K562 (cell line): ENCODE measurements at regions not wholly inside any gene's neighbourhood (a gene's known extent, or its start where the extent isn't known, plus 50 kb on each side); places are given as distances from the start of the nearest gene placed in this dataset.

Experiments used
- CTBP1 ChIP-seq: fragments of 450-650 bp; IDR thresholded peaks from 2 replicates; pipeline ENCODE4 v1.6.1; 2016; ENCODE audit warnings: borderline replicate concordance
- DDX20 ChIP-seq: fragments of 450-650 bp; IDR thresholded peaks from 2 replicates; pipeline ENCODE4 v1.6.1; 2016; ENCODE audit warnings: missing genetic modification characterization, low read depth, mild to moderate bottlenecking, missing compliant biosample characterization, moderate library complexity
- DEAF1 ChIP-seq: fragments of 450-650 bp; formaldehyde crosslinking; IDR thresholded peaks from 2 replicates; pipeline ENCODE4 v1.4.0; 2020; ENCODE audit warnings: mild to moderate bottlenecking, moderate library complexity
- E2F8 ChIP-seq: fragments of 450-650 bp; IDR thresholded peaks from 2 replicates; pipeline ENCODE4 v1.7.1; 2018; ENCODE audit warnings: mild to moderate bottlenecking, low read depth; ENCODE audit not compliant: partially characterized antibody
- HDGF ChIP-seq: fragments of 450-650 bp; IDR thresholded peaks from 2 replicates; pipeline ENCODE4 v1.6.1; 2016
- HES1 ChIP-seq: fragments of 450-650 bp; IDR thresholded peaks from 2 replicates; pipeline ENCODE4 v1.6.1; 2016; ENCODE audit warnings: low read depth, mild to moderate bottlenecking, moderate library complexity
- MNT ChIP-seq, 2 experiments: fragments of 450-650 bp; conservative IDR thresholded peaks; 2 replicates each; pipeline ENCODE4 v1.6.1; 2017; ENCODE audit warnings: mild to moderate bottlenecking in 2 of 2, moderate library complexity in 2 of 2
- NBN ChIP-seq: fragments of 450-650 bp; IDR thresholded peaks from 2 replicates; pipeline ENCODE4 v1.6.1; 2016; ENCODE audit warnings: low read depth, mild to moderate bottlenecking
- PCBP2 ChIP-seq: fragments of 200-400 bp; formaldehyde crosslinking; IDR thresholded peaks from 2 replicates; pipeline ENCODE4 v1.6.1; 2018; ENCODE audit warnings: low read length, low read depth, mild to moderate bottlenecking, moderate library complexity; ENCODE audit not compliant: poor library complexity, severe bottlenecking
- PPARD ChIP-seq: fragments of 250-450 bp; sonication (Bioruptor Pico); IDR thresholded peaks from 2 replicates; pipeline ENCODE4 v1.8.0; 2022; ENCODE audit warnings: inconsistent platforms, mild to moderate bottlenecking, moderate library complexity
- PRPF4 ChIP-seq: fragments of 200-400 bp; formaldehyde crosslinking; IDR thresholded peaks from one replicate; pipeline ENCODE4 v1.6.1; 2017; ENCODE audit warnings: low read length, low read depth, mild to moderate bottlenecking; ENCODE audit not compliant: insufficient read depth, poor library complexity, severe bottlenecking
- RBM25 ChIP-seq: fragments of 200-400 bp; formaldehyde crosslinking; IDR thresholded peaks from 2 replicates; pipeline ENCODE4 v1.6.1; 2018; ENCODE audit warnings: low read length, low read depth, moderate library complexity; ENCODE audit not compliant: severe bottlenecking
- RFX1 ChIP-seq: fragments of 450-650 bp; IDR thresholded peaks from 2 replicates; pipeline ENCODE4 v1.6.1; 2016; ENCODE audit warnings: mild to moderate bottlenecking, moderate library complexity
- ZBTB33 ChIP-seq: sonication (generic); formaldehyde crosslinking; IDR thresholded peaks from 2 replicates; pipeline ENCODE4 v1.8.1; 2023; ENCODE audit warnings: mild to moderate bottlenecking, missing genetic modification reagents
- ZNF143 ChIP-seq: sonication (generic); formaldehyde crosslinking; IDR thresholded peaks from 2 replicates; pipeline ENCODE4 v1.9.0; 2022; ENCODE audit warnings: mild to moderate bottlenecking, missing genetic modification reagents
- ZNF184 ChIP-seq: sonication (generic); formaldehyde crosslinking; IDR thresholded peaks from 2 replicates; pipeline ENCODE4 v1.5.0; 2020; ENCODE audit warnings: missing genetic modification reagents
- ZNF316 ChIP-seq: fragments of 450-650 bp; IDR thresholded peaks from 2 replicates; pipeline ENCODE4 v1.6.1; 2016
- ZNF449 ChIP-seq: fragments of 250-450 bp; sonication (Bioruptor Pico); IDR thresholded peaks from 2 replicates; pipeline ENCODE4 v1.8.0; 2022; ENCODE audit warnings: moderate library complexity, mild to moderate bottlenecking, inconsistent platforms
- ZNF75A ChIP-seq: fragments of 450-650 bp; formaldehyde crosslinking; IDR thresholded peaks from 2 replicates; pipeline ENCODE4 v1.4.0; 2020; ENCODE audit warnings: mild to moderate bottlenecking

- TF ChIP-seq NBN = no peak
- no peak for TF ChIP-seq ZNF75A (CRISPR knock-in tag)
- TF ChIP-seq ZBTB33 (CRISPR knock-in tag) = no peak
- TF ChIP-seq MNT (conservative IDR thresholded peaks at IDR 0.05) = no peak
- no peak for TF ChIP-seq HES1
- TF ChIP-seq HDGF = no peak
- no peak for TF ChIP-seq E2F8
- no peak for TF ChIP-seq PCBP2
- no peak for TF ChIP-seq RFX1
- TF ChIP-seq ZNF184 (CRISPR knock-in tag) = no peak
- TF ChIP-seq ZNF316 = no peak
- TF ChIP-seq CTBP1 = no peak; the same call in 1 of the 2 replicates
- no peak for TF ChIP-seq ZNF143 (CRISPR knock-in tag)
- no peak for TF ChIP-seq DDX20 (tag)
- no peak for TF ChIP-seq PRPF4
- no peak for TF ChIP-seq PPARD
- no peak for TF ChIP-seq ZNF449 (CRISPR knock-in tag)
- TF ChIP-seq RBM25 = no peak
- TF ChIP-seq DEAF1 (CRISPR knock-in tag) = peak; percentile 96
These were observed 62.0 kb upstream of the OSBPL8 start (continued) for GRCh38 chr12:76621582-76622024.
